NCI-H2171 treated with DMSO at 0.1 percent for 48 hours (cell line): ENCODE measurements at regions not wholly inside any gene's neighbourhood (a gene's known extent, or its start where the extent isn't known, plus 50 kb on each side); places are given as distances from the start of the nearest gene placed in this dataset.

Experiments
- DNase-seq: peaks from one replicate; lab custom pipeline; 2025; lab: John Stamatoyannopoulos, UW

DNA sequence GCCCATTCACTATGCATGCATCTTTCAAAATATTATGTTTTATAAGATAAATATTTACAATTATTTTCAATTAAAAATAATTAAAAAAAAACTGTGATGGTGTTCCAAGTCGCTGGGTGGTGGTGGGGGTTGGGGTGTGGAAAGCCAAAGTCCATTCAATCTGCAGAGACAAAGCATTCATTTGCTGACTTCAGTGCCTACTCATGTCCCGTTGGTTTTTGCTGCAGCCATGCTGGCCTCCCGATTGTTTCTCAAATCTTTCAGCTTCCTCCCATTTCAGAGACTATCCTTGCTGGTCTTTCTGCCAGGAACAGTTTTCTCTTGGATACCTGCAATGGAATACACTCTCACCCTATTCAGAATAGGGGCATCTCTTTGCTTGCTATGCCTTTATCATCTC lies 331.5 kb upstream of the NOVA1 start:
- DNase-seq: no peak

DNA sequence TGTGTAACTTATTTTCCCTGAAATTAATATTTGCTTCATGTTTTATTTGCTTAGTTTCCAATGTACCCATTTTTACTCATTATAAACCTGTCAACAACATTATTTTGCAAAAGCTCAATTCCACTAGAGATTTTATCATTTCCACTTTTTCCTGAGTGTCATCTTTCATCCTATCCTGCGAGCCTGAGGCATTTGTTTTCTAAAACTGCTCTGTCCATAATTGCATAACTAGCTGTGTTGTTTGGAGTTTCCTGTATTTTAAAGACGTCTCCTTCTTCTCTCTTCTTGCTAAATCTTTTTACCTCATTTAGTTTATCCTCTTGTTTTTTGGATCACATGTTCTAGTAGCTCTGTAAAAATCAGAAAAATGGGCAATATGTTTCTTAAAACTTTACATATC lies 332.7 kb upstream of the NOVA1 start:
- DNase-seq: no peak

DNA sequence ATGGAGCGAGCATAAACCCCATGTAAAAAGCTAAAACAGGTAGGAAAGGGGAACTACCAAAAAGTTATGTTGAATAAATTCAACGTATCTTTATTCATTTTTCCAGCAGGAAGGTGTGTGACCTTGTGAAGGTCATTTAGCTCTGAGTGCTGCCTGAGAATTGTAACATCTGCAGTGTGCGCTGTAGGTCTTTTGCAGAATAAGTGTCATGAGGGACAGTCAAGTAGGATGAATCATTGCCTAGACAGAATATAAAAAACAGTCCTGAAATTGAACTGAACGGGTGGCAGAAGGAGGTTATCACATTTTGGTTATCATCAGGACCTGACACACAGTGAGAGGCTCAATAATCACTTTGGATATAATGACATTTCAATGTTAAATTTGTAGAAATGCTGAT lies 334.8 kb upstream of the NOVA1 start:
- DNase-seq: no peak

DNA sequence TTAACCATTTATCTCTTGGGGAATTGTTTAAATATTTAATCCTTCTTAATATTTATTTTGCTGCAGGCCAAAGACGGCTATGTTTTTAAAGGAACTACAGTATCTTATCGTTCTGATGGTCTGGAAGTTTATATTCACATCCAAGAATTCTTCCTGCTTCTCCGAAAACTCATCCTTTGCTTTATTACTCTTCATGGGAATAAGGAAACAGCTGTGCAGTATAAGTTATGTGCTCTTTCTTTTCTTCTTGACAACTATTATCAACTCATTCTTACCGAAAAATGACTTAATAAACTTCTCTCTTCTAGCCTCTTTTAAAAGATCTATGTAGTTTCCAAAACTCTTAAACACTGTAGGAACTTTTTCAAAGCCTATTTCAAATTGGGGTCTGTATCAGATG lies 335.6 kb upstream of the NOVA1 start:
- no peak for DNase-seq

DNA sequence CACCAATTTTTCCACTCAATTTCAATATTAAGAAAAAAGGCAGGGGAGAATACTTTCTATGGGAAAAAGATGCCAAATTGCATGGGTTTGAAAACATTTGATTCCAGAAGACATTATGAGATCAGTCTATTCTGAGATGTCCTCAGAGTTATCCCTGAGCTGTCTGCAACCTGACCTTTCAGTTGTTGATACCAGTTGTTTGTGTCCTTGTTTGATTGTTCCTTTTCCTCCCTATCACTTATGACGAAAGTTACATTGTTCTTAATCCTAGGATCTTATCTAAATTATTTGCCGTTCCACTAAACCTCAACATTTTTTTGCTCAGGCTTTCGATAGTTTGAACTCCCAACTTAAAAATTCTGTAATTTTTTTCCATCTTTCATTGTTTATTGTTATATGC lies 336.3 kb upstream of the NOVA1 start:
- no peak for DNase-seq

DNA sequence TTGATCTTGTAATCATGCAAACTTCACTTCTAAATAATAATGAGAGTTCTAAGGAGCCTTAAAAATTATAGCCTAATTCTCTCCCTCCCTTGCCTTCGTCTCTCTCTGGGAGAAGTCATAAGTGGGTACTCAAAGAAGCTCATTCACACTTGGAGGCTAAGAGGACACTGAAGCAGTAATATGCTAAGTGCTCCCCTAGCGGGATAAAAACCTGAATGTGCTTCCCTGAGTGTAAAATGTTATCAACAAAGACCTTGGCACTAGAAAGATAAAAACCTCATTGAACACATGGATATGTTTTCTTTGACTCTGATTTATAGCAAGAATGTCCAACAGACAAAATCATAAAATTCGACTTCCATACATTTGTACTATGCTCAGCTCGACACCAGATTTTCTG lies 337.9 kb upstream of the NOVA1 start:
- DNase-seq: no peak

DNA sequence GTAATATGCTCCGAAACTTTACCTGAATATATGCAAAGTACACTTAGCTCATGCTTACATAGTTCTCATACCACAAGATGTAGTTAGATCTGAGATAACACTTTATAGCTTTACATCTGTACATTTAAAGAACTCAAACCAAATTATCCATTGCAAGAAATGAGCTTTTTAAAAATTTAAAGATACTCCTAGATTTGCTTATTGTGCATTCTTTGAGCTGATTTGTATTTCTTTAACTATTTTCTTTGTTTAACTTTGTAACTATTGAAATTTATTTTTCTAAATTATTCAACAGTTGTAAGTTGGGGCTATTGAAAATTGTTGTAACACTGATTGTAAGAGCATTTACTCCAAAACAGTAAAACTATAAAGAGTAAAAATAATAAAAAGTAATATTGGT lies 340.2 kb upstream of the NOVA1 start:
- no peak for DNase-seq

DNA sequence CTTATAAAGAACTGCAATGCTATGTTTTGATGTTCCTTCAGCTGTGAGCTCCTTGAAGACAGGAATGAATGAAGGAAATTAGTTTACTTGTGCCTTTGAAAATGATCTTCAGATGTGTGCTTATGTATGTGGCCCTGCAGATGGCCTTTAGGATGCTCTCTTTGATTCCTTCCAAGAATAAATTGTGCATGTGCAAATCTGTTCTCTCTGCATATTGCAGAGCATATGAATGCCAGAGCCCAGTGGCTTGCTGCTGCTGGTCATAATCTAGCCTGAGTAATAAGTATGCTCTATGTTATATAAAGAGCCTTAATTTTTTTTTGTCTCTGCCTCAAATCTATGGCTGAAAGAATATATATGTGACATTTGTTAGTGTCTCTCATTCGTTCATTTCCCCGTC lies 341.9 kb upstream of the NOVA1 start:
- no peak for DNase-seq

DNA sequence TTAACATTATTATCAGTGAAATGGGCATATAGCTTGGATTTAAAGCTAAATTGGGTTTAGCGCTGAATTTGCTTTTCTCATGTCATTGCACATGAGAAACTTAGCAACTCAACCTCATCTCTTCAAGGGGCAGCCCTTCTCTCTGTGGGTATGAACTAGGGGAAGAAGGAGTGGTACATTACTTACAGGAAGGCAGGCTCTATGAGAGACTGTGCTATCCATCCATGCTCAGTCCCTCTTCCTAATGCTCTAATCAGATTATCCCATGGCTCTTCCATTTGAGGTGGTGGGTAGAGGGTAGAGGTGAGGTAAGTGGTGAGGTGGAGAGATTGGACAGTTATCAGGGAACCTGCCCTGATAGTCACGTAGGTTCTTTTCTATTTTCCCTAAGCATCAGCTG lies 343.7 kb upstream of the NOVA1 start:
- DNase-seq: no peak

DNA sequence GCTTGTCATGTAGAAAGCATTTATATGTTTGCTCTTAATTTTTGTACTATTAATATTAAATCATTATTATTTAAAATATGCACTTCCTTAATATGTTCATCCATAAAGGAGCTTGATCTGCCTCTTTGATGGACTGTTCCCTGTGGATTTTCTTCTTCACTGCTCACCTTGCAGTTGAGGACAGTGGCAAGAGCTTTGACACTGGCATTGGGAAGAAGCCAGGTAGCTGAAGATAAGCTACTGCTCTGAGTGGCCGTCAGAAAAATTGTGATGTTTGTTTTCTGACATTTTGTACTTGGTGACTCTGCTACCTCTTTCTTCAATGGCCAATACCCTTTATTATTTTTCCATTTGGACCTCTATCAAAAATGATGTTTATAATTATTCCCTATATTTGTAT lies 349.4 kb upstream of the NOVA1 start:
- no peak for DNase-seq

DNA sequence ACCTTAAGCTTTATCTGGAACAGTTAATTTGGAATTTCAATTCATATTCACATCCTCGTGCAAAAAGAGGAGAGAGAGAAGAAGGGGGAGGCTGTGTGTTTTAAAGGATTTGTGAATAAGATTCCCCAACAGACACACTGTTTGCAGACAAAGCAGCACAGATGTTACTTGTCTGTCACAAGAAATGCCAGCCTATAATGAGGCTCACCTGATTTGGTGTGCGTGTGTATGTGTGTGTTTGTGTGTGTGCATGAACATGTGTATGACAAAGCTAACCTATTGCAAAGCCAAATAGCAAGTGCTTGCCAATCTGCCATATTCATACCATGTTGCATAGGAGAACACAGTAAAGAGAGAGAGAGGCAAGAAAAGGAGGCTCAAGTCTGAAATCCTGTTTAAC lies 361.6 kb upstream of the NOVA1 start:
- DNase-seq: no peak

DNA sequence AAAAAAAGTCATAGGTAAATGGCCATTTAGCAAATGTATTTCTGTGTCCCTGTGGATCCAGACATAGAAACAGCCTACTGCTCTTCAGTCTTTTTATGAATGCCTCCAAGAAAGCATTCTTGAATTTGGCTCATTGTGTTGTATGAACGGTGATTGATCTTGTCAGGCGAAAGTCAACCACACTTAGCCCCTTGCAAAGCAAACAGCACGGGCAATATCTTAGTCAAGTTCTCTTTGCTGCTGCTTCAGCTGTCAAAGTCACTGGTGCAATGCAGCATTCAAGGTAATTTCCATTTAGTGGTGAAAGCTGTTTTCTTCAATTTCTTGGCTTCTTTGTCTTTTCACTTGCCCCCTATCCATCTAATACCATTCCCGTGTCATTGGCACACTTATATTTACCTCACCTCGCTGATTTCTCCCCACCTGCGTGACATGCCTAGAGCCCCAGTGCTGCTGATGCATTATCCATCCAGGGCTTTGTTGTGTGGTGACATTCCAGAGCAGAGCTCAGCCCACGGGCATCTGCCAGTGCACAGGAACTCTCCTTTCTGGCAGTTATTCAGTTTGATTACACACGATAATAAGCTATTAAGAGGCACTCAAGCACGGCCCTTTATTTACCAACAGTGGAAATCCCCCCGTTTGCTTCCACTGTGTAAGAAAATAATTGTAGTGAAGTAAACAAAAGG lies 362.3 kb upstream of the NOVA1 start:
- no peak for DNase-seq

DNA sequence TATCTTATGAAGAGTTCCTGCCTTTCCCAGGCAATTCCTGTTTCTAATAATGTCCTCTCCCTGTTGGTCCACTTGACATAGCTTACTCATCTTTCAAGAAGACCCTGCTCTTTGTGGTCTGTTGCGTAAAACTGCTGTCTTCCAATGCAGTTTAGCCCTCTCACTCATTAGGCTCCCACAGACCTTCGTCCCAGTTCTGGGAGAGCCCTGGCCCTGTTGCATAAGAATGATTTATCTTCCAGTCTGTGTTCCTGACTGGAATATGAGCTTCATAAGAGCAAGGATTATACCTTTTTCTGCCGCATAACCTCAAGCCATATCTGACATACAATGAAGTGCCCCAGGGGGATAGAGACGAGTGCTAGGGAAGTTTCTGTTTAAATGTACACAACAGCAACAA lies 365.9 kb upstream of the NOVA1 start:
- DNase-seq: no peak

DNA sequence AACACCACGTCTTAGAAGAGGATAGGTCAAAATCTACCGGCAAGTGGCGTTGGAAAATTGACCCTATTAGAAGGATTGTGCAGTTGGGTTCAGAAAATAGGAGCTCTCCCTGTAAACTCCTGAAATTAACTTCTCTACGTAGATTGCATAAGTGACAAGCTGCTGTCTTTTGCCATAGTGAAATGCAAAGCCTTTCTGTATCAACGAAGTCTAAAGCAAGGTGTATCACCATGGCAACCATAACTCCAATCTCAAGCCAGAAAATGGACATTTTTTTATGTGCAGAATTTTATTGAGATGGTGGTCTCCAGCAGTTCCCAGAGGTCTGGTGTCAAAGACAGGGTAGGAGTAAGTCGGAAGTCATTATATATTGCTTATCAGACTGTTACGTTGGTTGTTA lies 367.7 kb upstream of the NOVA1 start:
- no peak for DNase-seq

DNA sequence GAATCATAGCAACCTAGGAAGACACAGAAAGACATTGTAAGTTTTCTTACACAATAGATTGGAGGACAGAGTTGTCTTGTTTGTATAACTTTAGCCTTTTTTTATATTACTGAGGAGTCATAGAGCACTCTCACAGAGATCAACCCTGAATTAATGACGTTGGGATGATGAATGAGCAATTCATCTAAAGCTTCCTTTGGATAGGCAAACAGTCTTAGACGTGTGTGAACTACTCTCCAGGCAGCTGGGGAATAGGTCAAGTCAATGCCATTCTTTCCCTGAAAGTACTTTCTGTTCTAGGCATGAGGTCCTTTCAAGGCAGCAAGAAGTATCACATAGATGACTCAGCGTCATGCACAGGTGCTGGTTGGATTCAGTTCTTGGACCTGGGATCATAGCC lies 369.1 kb upstream of the NOVA1 start:
- DNase-seq: no peak

DNA sequence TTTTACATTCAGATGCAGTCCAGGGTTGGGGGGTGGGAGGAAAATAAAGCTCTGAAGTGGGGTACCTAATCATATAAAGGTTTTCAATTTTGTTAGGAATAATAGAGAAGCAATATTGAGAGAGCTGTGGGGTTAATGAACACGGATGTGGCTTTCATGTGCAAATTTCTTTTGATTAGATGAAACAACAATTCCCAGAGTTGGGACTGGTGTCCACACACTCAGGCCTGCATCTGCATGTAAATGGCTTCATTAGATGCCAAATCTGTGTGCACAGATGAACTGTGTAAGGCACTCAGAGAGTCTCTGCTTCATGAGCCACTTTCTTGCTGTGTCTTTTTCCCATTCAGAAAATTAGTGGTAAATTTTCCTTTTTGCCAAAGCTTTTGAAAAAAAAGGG lies 377.1 kb upstream of the NOVA1 start:
- no peak for DNase-seq

DNA sequence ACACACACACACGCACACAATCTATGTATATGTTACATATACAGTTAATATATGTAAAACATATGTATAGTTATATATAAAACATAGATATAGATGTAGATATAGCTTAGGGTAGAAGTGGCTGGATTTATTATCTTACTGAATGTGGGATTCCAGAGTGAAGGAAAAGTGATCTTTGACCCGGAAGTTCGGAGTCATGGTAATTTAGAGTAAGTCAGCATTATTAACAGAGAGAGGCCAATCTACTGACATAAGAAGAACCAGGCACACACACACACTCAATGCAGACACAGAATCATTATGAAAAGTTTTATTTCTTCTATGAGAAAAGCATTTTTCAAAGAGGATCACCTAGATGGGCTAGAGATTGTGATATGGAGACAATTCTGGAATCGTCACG lies 384.2 kb upstream of the NOVA1 start:
- no peak for DNase-seq

DNA sequence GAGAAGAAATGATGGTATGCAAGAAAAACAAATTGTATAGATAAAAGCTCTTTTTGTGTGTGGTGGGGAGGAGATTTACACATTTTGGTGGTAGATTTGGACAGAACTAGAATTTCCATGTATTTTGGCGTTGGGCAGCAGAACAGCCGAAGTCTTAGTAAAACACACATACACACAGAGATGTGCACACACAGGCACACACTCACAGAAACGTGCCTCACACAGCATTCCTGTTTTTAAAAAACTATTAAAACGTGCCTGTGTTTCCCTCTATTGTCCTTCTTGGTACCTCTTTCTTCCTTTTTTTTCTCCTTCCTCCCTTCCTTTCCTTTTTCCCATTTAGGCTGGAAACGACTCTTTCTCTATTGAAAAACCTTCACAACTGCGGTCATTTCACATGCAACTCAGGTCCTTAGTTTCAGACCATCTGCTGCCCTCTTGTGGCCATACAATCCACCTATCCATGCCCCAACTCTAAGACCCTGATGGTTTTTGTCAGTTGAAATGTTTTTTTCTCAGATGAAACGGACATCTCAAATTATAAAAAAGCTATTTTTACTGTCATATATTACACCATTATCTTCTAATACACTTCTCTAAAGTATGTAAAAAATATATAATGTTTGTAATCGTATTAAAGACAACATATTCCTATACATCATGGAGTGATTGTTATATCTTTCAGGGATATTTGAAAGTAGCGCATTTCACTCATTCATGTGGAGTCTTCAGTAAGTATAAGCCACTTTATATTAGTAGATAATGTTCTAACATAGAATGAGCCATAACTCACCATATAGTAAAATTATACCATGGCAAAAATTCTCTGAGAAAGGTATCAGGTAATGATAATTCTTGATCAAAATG lies 386.7 kb upstream of the NOVA1 start:
- DNase-seq: peak; percentile 37

DNA sequence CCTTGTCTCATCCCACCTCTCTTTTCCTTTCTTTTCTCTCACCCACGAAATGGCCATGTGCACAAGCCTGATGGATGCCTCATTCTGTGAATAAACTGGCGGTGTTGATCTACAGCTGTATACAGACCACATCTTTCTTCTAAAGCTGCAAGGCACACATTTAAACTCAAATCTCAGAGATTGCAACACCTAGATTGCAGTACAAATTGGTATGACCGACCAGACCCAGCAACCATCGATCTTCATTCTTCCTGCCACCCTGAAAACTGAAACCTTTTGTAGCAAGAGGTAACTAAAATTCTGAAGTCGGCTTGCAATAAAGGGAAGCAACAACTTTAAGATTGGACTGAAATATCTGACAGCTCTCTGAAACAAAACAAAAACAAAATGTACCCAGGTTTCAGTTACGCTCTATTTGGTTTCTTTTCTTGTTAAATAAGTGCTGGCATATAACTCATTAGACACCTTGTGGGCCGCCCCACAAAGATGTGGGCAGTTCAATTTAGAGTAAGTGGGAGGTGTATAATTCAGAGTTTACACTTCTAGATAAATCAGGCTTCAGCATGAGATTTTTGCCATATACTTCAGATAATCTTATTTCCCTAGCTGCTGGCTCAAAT lies 390.0 kb upstream of the NOVA1 start:
- no peak for DNase-seq

DNA sequence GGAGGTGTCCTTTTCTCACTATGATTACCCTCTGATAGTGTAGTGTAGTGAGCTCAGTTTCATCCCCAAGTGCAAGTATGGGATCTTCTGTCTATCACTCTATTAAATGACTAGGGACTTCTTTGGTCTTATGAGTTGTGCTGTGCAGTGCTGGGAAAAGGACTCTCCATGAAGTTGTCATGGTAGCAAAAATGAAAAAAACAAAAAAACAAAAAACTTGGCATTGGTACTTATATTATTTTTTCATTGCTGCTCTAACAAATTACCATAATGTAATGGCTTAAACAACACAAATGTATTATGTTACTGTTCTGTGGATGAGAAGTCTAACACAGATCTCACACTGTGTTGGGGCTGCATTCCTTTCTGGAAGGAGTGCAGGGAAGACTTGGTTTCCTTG lies 393.1 kb upstream of the NOVA1 start:
- no peak for DNase-seq

DNA sequence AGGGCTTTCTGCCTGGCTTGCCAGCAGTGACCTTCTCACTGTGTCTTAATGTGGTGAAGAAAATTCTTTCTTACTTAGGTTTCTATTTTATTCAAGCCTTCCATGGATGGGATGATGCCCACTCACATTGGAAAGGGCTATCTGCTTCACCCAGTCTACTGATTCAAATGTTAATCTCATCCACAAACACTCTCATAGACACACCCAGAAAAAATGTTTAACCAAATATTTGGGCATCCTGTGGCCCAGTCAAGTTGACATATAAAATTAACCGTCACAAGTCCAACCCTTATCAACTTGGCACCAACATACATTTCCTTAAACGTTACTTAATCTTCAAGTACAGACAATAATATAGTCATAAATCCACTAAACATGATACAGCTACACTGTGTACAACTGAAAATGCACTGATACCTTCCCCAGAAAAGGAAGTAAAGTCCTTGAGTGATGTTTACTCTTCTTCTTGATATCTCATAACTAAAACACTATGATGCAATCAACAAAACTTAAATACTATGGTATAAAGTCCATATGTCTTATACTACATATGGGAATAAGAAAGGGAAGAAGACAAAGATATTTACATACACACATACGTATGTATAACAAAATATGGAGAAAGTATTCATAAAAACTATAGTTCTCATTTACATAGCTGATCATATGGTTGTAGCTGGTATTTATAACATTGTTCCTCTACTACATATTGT lies 394.7 kb upstream of the NOVA1 start:
- no peak for DNase-seq

DNA sequence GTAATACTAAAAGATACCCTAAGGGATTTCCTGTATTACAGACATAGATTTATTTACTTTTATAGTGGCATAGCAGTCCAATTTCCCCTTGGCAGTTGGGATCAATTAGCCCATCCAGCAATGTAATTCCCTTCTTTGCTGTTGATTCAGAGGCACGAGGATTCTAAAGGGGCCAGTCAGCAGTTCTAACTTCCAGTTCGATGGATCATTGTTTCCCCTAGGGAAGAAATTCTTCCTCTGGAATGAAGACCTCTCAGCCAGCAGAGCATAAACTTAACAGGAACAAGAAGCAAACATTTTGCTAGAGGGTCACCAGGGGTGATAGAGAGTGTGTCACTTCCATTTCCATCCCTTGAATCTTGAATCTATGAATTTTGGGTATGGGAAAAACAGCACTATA lies 395.7 kb upstream of the NOVA1 start:
- no peak for DNase-seq

DNA sequence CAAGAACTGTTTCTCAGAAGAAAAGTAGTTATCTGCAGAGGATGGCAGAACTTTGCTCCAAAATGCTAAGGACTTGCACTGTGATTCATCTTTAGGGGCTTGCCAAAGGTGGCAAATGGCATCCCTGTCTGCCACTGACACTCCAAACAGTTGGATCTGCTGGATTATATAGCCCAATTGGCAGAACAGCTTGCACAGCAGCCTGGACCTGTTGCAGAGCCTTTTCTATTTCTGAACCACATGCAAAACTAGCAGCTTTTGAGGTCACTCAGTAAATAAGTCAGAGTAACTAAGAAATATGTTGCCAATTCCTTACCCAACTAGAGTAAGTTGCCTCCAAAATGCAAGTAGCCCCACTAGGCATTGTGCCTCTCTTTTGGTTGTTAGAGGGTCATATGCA lies 397.5 kb upstream of the NOVA1 start:
- no peak for DNase-seq
